ENCODE measurements at regions not wholly inside any gene's neighbourhood (a gene's known extent, or its start where the extent isn't known, plus 50 kb on each side); places are given as distances from the start of the nearest gene placed in this dataset.

- Mint-ChIP-seq H3K9me3 (peaks cover 5 to 27% (median 6%) of the 10 kb centered on the region in 3 donors), H3K4me1 (no peaks in the 10 kb centered on the region), H3K27me3 (no peaks in the 10 kb centered on the region), H3K36me3 (no peaks in the 10 kb centered on the region), H3K27ac (no peak overlapping the region), H3K4me3 (no peak overlapping the region)
These were observed 745.0 kb downstream of the TMEM182 start for GRCh38 chr2:103506812-103507211.

GRCh38 chr2:103512442-103512841, 750.6 kb downstream of the TMEM182 start:
- Mint-ChIP-seq H3K36me3 (no peaks in the 10 kb centered on the region), H3K4me3 (no peak overlapping the region), H3K9me3 (peaks cover 0 to 12% (median 3%) of the 10 kb centered on the region in 3 donors), H3K27ac (no peak overlapping the region), H3K4me1 (no peaks in the 10 kb centered on the region), H3K27me3 (no peaks in the 10 kb centered on the region)

GRCh38 chr2:103520547-103520946, 758.7 kb downstream of the TMEM182 start:
- no peaks in the 10 kb centered on the region for H3K27me3 Mint-ChIP-seq
- no peaks in the 10 kb centered on the region for H3K4me1 Mint-ChIP-seq
- peaks cover 2 to 3% (median 3%) of the 10 kb centered on the region in 3 donors for H3K9me3 Mint-ChIP-seq
- H3K4me3 Mint-ChIP-seq = no peak overlapping the region
- no peaks in the 10 kb centered on the region for H3K36me3 Mint-ChIP-seq
- no peak overlapping the region for H3K27ac Mint-ChIP-seq

GRCh38 chr2:103525756-103526155, 763.9 kb downstream of the TMEM182 start:
- Mint-ChIP-seq H3K9me3 (peaks cover 0 to 9% (median 0%) of the 10 kb centered on the region in 3 donors), H3K4me1 (no peaks in the 10 kb centered on the region), H3K4me3 (no peak overlapping the region), H3K27me3 (no peaks in the 10 kb centered on the region), H3K36me3 (no peaks in the 10 kb centered on the region), H3K27ac (no peak overlapping the region)

- Mint-ChIP-seq H3K36me3 (no peaks in the 10 kb centered on the region), H3K4me3 (no peak overlapping the region), H3K27ac (no peak overlapping the region), H3K4me1 (no peaks in the 10 kb centered on the region), H3K27me3 (no peaks in the 10 kb centered on the region), H3K9me3 (peaks cover 0 to 9% (median 1%) of the 10 kb centered on the region in 3 donors)
These were observed 764.9 kb downstream of the TMEM182 start for GRCh38 chr2:103526757-103527156.

- no peaks in the 10 kb centered on the region for H3K4me1 Mint-ChIP-seq
These were observed 765.4 kb downstream of the TMEM182 start for GRCh38 chr2:103527278-103527677.

GRCh38 chr2:103529798-103530502, 768.1 kb downstream of the TMEM182 start:
- Mint-ChIP-seq H3K36me3 (no peaks in the 10 kb centered on the region), H3K27ac (no peak overlapping the region), H3K27me3 (no peaks in the 10 kb centered on the region), H3K4me3 (no peak overlapping the region), H3K9me3 (peaks cover 1 to 14% (median 9%) of the 10 kb centered on the region in 3 donors), H3K4me1 (no peaks in the 10 kb centered on the region)

More at GRCh38 chr2:103527278-103527677, 765.4 kb downstream of the TMEM182 start:
- H3K27me3 Mint-ChIP-seq = no peaks in the 10 kb centered on the region
- H3K36me3 Mint-ChIP-seq = no peaks in the 10 kb centered on the region
- H3K27ac Mint-ChIP-seq = no peak overlapping the region
- H3K4me3 Mint-ChIP-seq = no peak overlapping the region
- H3K9me3 Mint-ChIP-seq = peaks cover 0 to 9% (median 1%) of the 10 kb centered on the region in 3 donors

GRCh38 chr2:103552775-103553174, 790.9 kb downstream of the TMEM182 start:
- H3K4me1 Mint-ChIP-seq = no peaks in the 10 kb centered on the region
- H3K4me3 Mint-ChIP-seq = no peak overlapping the region
- H3K9me3 Mint-ChIP-seq = peaks cover 5 to 19% (median 5%) of the 10 kb centered on the region in 3 donors
- no peaks in the 10 kb centered on the region for H3K27me3 Mint-ChIP-seq
- no peak overlapping the region for H3K27ac Mint-ChIP-seq
- H3K36me3 Mint-ChIP-seq = no peaks in the 10 kb centered on the region

GRCh38 chr2:103594823-103595222, 833.0 kb downstream of the TMEM182 start:
- Mint-ChIP-seq H3K4me1 (no peaks in the 10 kb centered on the region), H3K9me3 (peaks cover 5 to 16% (median 11%) of the 10 kb centered on the region in 3 donors), H3K27ac (no peak overlapping the region), H3K4me3 (no peak overlapping the region), H3K36me3 (peaks cover 2% of the 10 kb centered on the region), H3K27me3 (no peaks in the 10 kb centered on the region)

GRCh38 chr2:103605071-103605780, 843.4 kb downstream of the TMEM182 start:
- Mint-ChIP-seq H3K4me3 (no peak overlapping the region), H3K9me3 (peaks cover 0 to 13% (median 1%) of the 10 kb centered on the region in 3 donors), H3K27ac (no peak overlapping the region), H3K4me1 (no peaks in the 10 kb centered on the region), H3K36me3 (peaks cover 2% of the 10 kb centered on the region), H3K27me3 (no peaks in the 10 kb centered on the region)

GRCh38 chr2:103615611-103616105, 853.8 kb downstream of the TMEM182 start:
- no peak overlapping the region for H3K27ac Mint-ChIP-seq
- H3K27me3 Mint-ChIP-seq = no peaks in the 10 kb centered on the region

GRCh38 chr2:103616891-103617290, 855.1 kb downstream of the TMEM182 start:
- H3K4me1 Mint-ChIP-seq = no peaks in the 10 kb centered on the region

More at GRCh38 chr2:103615611-103616105, 853.8 kb downstream of the TMEM182 start:
- no peaks in the 10 kb centered on the region for H3K4me1 Mint-ChIP-seq
- H3K4me3 Mint-ChIP-seq = no peak overlapping the region
- no peaks in the 10 kb centered on the region for H3K36me3 Mint-ChIP-seq
- H3K9me3 Mint-ChIP-seq = peaks cover 1 to 15% (median 1%) of the 10 kb centered on the region in 3 donors

GRCh38 chr2:103618112-103618511, 856.3 kb downstream of the TMEM182 start:
- Mint-ChIP-seq H3K4me1 (no peaks in the 10 kb centered on the region), H3K27me3 (no peaks in the 10 kb centered on the region), H3K27ac (no peak overlapping the region), H3K36me3 (peaks cover 1% of the 10 kb centered on the region), H3K4me3 (no peak overlapping the region), H3K9me3 (peaks cover 2 to 32% (median 3%) of the 10 kb centered on the region in 3 donors)

More at GRCh38 chr2:103616891-103617290, 855.1 kb downstream of the TMEM182 start:
- Mint-ChIP-seq H3K4me3 (no peak overlapping the region), H3K36me3 (peaks cover 1% of the 10 kb centered on the region), H3K9me3 (peaks cover 1 to 20% (median 2%) of the 10 kb centered on the region in 3 donors), H3K27ac (no peak overlapping the region), H3K27me3 (no peaks in the 10 kb centered on the region)

GRCh38 chr2:103627301-103627700, 865.5 kb downstream of the TMEM182 start:
- H3K4me1 Mint-ChIP-seq = no peaks in the 10 kb centered on the region
- H3K36me3 Mint-ChIP-seq = no peaks in the 10 kb centered on the region
- no peak overlapping the region for H3K4me3 Mint-ChIP-seq
- H3K27ac Mint-ChIP-seq = no peak overlapping the region
- peaks cover 5 to 12% (median 9%) of the 10 kb centered on the region in 3 donors for H3K9me3 Mint-ChIP-seq
- H3K27me3 Mint-ChIP-seq = no peaks in the 10 kb centered on the region

- Mint-ChIP-seq H3K4me3 (no peak overlapping the region), H3K4me1 (no peaks in the 10 kb centered on the region), H3K27ac (no peak overlapping the region), H3K9me3 (peaks cover 0 to 7% (median 5%) of the 10 kb centered on the region in 3 donors), H3K27me3 (no peaks in the 10 kb centered on the region), H3K36me3 (no peaks in the 10 kb centered on the region)
These were observed 877.1 kb downstream of the TMEM182 start for GRCh38 chr2:103638978-103639377.
